CD4-positive, alpha-beta memory T cell (primary cell): ENCODE measurements at regions not wholly inside any gene's neighbourhood (a gene's known extent, or its start where the extent isn't known, plus 50 kb on each side); places are given as distances from the start of the nearest gene placed in this dataset.
"Not testable (repeated sequence)": the region's sequence is repeated elsewhere in the genome, so short reads cannot be mapped to it uniquely, and the experiment has no call there.

Source experiments
- CTCF ChIA-PET: fragments of 350-600 bp; sonication (Branson Sonifier 250); formaldehyde crosslinking; loops from one replicate; lab custom pipeline; 2021; ENCODE audit warnings: inconsistent platforms; ENCODE audit not compliant: partially characterized antibody; lab: Charles Lee
- POLR2A ChIA-PET: fragments of 350-600 bp; sonication (Branson Sonifier 250); formaldehyde crosslinking; loops from one replicate; lab custom pipeline; 2021; ENCODE audit not compliant: partially characterized antibody; lab: Charles Lee
- DNase-seq, 5 donors: peaks; one replicate each; pipeline versions ENCODE4 v3.0.0 to v3.0.0-alpha.2; 2020 to 2022; ENCODE audit warnings: mixed read lengths in 1 of 5
- H3K27ac ChIP-seq: one replicate; pipeline ENCODE4 v1.7.0; 2013; ENCODE audit warnings: low read depth, low read length
- H3K27me3 ChIP-seq: 2 replicates; pipeline ENCODE4 v1.7.0; 2013; ENCODE audit warnings: mild to moderate bottlenecking, low read length, moderate library complexity; ENCODE audit not compliant: insufficient read depth
- H3K36me3 ChIP-seq: 2 replicates; pipeline ENCODE4 v1.7.0; 2013; ENCODE audit warnings: mild to moderate bottlenecking, low read length, moderate library complexity; ENCODE audit not compliant: insufficient read depth
- H3K4me1 ChIP-seq: 2 replicates; pipeline ENCODE4 v1.7.0; 2013; ENCODE audit warnings: mild to moderate bottlenecking, low read length, moderate library complexity; ENCODE audit not compliant: insufficient read depth
- H3K4me3 ChIP-seq, 2 donors: one replicate each; pipeline ENCODE4 v1.7.0; 2013; ENCODE audit warnings: low read length in 2 of 2, mild to moderate bottlenecking in 1 of 2
- H3K9me3 ChIP-seq, 2 donors: one replicate each; pipeline ENCODE4 v1.7.0; 2013; ENCODE audit warnings: low read length in 2 of 2, control low read depth in 1 of 2; ENCODE audit not compliant: control insufficient read depth in 1 of 2
- H3K27ac Mint-ChIP-seq, 7 donors: one replicate each; pipeline ENCODE4 v1.8.0; 2020 to 2021; ENCODE audit warnings: mixed read lengths in 7 of 7, mild to moderate bottlenecking in 6 of 7, inconsistent platforms in 3 of 7, moderate library complexity in 3 of 7
- H3K27me3 Mint-ChIP-seq, 2 donors: one replicate each; pipeline ENCODE4 v1.8.0; 2020 to 2021; ENCODE audit warnings: mixed read lengths in 2 of 2
- H3K36me3 Mint-ChIP-seq, 2 donors: one replicate each; pipeline ENCODE4 v1.8.0; 2020 to 2021; ENCODE audit warnings: mixed read lengths in 2 of 2, inconsistent platforms in 1 of 2, mild to moderate bottlenecking in 1 of 2
- H3K4me1 Mint-ChIP-seq, 4 donors: one replicate each; pipeline ENCODE4 v1.8.0; 2020 to 2021; ENCODE audit warnings: mixed read lengths in 4 of 4, mild to moderate bottlenecking in 1 of 4
- H3K4me3 Mint-ChIP-seq, 8 donors: one replicate each; pipeline ENCODE4 v1.8.0; 2020 to 2021; ENCODE audit warnings: mixed read lengths in 8 of 8, mild to moderate bottlenecking in 7 of 8, moderate library complexity in 6 of 8, inconsistent platforms in 3 of 8
- H3K9me3 Mint-ChIP-seq, 8 donors: one replicate each; pipeline ENCODE4 v1.8.0; 2020 to 2021; ENCODE audit warnings: mixed read lengths in 8 of 8, mild to moderate bottlenecking in 5 of 8, inconsistent platforms in 3 of 8, moderate library complexity in 1 of 8
- intact Hi-C: fragments of 100-400 bp; cut with micrococcal nuclease; formaldehyde crosslinking; loops from one replicate; pipeline ENCODE4 v1.15.1; 2023

GRCh38 chr6:26744837-26745282 is 85.3 kb upstream of the ZNF322 start:
- H3K27ac Mint-ChIP-seq = peak overlapping the region in 4 of 7 donors; percentile 61 to 92 (median 78)
- CTCF ChIA-PET, H3K9me3 ChIP-seq, intact Hi-C loops, H3K36me3 Mint-ChIP-seq, H3K4me1 Mint-ChIP-seq, DNase-seq, POLR2A ChIA-PET, H3K27ac ChIP-seq, H3K36me3 ChIP-seq, H3K4me1 ChIP-seq, H3K4me3 ChIP-seq: not testable (repeated sequence)
- H3K27me3 ChIP-seq = peaks cover 16% of the 10 kb centered on the region
- peaks cover 0 to 61% (median 38%) of the 10 kb centered on the region in 8 donors for H3K9me3 Mint-ChIP-seq
- peak overlapping the region in 2 of 8 donors; percentile 46 to 65 for H3K4me3 Mint-ChIP-seq
- H3K27me3 Mint-ChIP-seq = peaks cover 34 to 43% of the 10 kb centered on the region in 2 donors

- H3K4me1 ChIP-seq, DNase-seq, H3K4me1 Mint-ChIP-seq, H3K9me3 ChIP-seq, H3K36me3 Mint-ChIP-seq, CTCF ChIA-PET, H3K36me3 ChIP-seq, intact Hi-C loops, H3K27ac ChIP-seq, H3K4me3 ChIP-seq, POLR2A ChIA-PET: not testable (repeated sequence)
- peaks cover 16% of the 10 kb centered on the region for H3K27me3 ChIP-seq
- peak overlapping the region in 2 of 8 donors; percentile 46 for H3K4me3 Mint-ChIP-seq
- peaks cover 34 to 47% of the 10 kb centered on the region in 2 donors for H3K27me3 Mint-ChIP-seq
- H3K27ac Mint-ChIP-seq = peak overlapping the region in 1 of 7 donors; percentile 83
- H3K9me3 Mint-ChIP-seq = peaks cover 0 to 64% (median 39%) of the 10 kb centered on the region in 8 donors
Observed at GRCh38 chr6:26745964-26746363, 86.4 kb upstream of the ZNF322 start.

- H3K36me3 ChIP-seq, H3K27me3 ChIP-seq, H3K4me1 Mint-ChIP-seq, CTCF ChIA-PET, DNase-seq, intact Hi-C loops, POLR2A ChIA-PET, H3K4me1 ChIP-seq, H3K36me3 Mint-ChIP-seq, H3K27ac ChIP-seq, H3K4me3 Mint-ChIP-seq, H3K9me3 ChIP-seq, H3K4me3 ChIP-seq: not testable (repeated sequence)
- peak overlapping the region in 2 of 7 donors; percentile 24 to 55 for H3K27ac Mint-ChIP-seq
- peaks cover 0 to 48% (median 30%) of the 10 kb centered on the region in 8 donors for H3K9me3 Mint-ChIP-seq
- peaks cover 23 to 34% of the 10 kb centered on the region in 2 donors for H3K27me3 Mint-ChIP-seq
Observed at GRCh38 chr6:26749126-26749758, 89.7 kb upstream of the ZNF322 start.

- H3K27ac Mint-ChIP-seq = peak overlapping the region in 1 of 7 donors; percentile 59
- H3K9me3 Mint-ChIP-seq = peaks cover 0 to 48% (median 27%) of the 10 kb centered on the region in 8 donors
Observed at GRCh38 chr6:26749759-26750126, 90.2 kb upstream of the ZNF322 start.

GRCh38 chr6:26754212-26754611 is 94.7 kb upstream of the ZNF322 start:
- intact Hi-C loops = no loop called here
- Mint-ChIP-seq H3K27me3 (peaks cover 13 to 32% of the 10 kb centered on the region in 2 donors), H3K27ac (peak overlapping the region in 4 of 7 donors; percentile 64 to 83 (median 74)), H3K4me1 (peaks cover 0 to 2% (median 0%) of the 10 kb centered on the region in 4 donors), H3K4me3 (peak overlapping the region in 4 of 8 donors; percentile 13 to 66 (median 36)), H3K36me3 (no peaks in the 10 kb centered on the region), H3K9me3 (peaks cover 0 to 43% (median 18%) of the 10 kb centered on the region in 8 donors)
- no peak for DNase-seq
- Histone ChIP-seq H3K4me1 (no peaks in the 10 kb centered on the region), H3K4me3 (no peak overlapping the region), H3K27me3 (no peaks in the 10 kb centered on the region), H3K36me3 (no peaks in the 10 kb centered on the region), H3K27ac (no peak overlapping the region), H3K9me3 (no peaks in the 10 kb centered on the region)
- POLR2A ChIA-PET = no interaction called here
- CTCF ChIA-PET = no interaction called here

More at GRCh38 chr6:26749759-26750126, 90.2 kb upstream of the ZNF322 start:
- Mint-ChIP-seq H3K4me3 (peak overlapping the region in 1 of 8 donors; percentile 45), H3K27me3 (peaks cover 21 to 30% of the 10 kb centered on the region in 2 donors)
- H3K36me3 ChIP-seq, intact Hi-C loops, H3K4me1 ChIP-seq, H3K4me1 Mint-ChIP-seq, H3K27ac ChIP-seq, CTCF ChIA-PET, H3K27me3 ChIP-seq, DNase-seq, H3K4me3 ChIP-seq, H3K36me3 Mint-ChIP-seq, POLR2A ChIA-PET, H3K9me3 ChIP-seq: not testable (repeated sequence)

GRCh38 chr6:26754801-26755200 is 95.3 kb upstream of the ZNF322 start:
- intact Hi-C loops, H3K36me3 ChIP-seq, H3K27me3 ChIP-seq, H3K4me1 ChIP-seq, POLR2A ChIA-PET, H3K36me3 Mint-ChIP-seq, DNase-seq, H3K4me1 Mint-ChIP-seq, H3K27ac ChIP-seq, H3K4me3 ChIP-seq, CTCF ChIA-PET, H3K9me3 ChIP-seq: not testable (repeated sequence)
- peak overlapping the region in 5 of 7 donors; percentile 42 to 83 (median 79) for H3K27ac Mint-ChIP-seq
- peaks cover 0 to 39% (median 18%) of the 10 kb centered on the region in 8 donors for H3K9me3 Mint-ChIP-seq
- H3K27me3 Mint-ChIP-seq = peaks cover 13 to 29% of the 10 kb centered on the region in 2 donors
- H3K4me3 Mint-ChIP-seq = peak overlapping the region in 2 of 8 donors; percentile 29 to 47

GRCh38 chr6:26756067-26756805 is 96.7 kb upstream of the ZNF322 start:
- POLR2A ChIA-PET, H3K36me3 ChIP-seq, H3K4me1 Mint-ChIP-seq, CTCF ChIA-PET, H3K36me3 Mint-ChIP-seq, intact Hi-C loops, H3K9me3 ChIP-seq, DNase-seq, H3K4me3 ChIP-seq, H3K27me3 ChIP-seq, H3K4me1 ChIP-seq, H3K27ac ChIP-seq: not testable (repeated sequence)
- peaks cover 15 to 25% of the 10 kb centered on the region in 2 donors for H3K27me3 Mint-ChIP-seq
- H3K27ac Mint-ChIP-seq = peak overlapping the region in 4 of 7 donors; percentile 67 to 89 (median 84)
- peak overlapping the region in 4 of 8 donors; percentile 5 to 61 (median 54) for H3K4me3 Mint-ChIP-seq
- H3K9me3 Mint-ChIP-seq = peaks cover 0 to 35% (median 18%) of the 10 kb centered on the region in 8 donors
